ENCODE measurements at regions not wholly inside any gene's neighbourhood (a gene's known extent, or its start where the extent isn't known, plus 50 kb on each side); places are given as distances from the start of the nearest gene placed in this dataset.

GRCh38 chr15:36004891-36005490 lies 459.0 kb upstream of the DPH6 start:
- no peak for TF ChIP-seq CTCF (IDR thresholded peaks at IDR 0.05; ENCODE audit: low read depth, low read length, poor library complexity, severe bottlenecking)
- TF ChIP-seq EZH2phosphoT487 (IDR thresholded peaks at IDR 0.05; ENCODE audit: borderline replicate concordance, low read length): no peak
